22Rv1 (cell line): ENCODE measurements at regions not wholly inside any gene's neighbourhood (a gene's known extent, or its start where the extent isn't known, plus 50 kb on each side); places are given as distances from the start of the nearest gene placed in this dataset.

ENCODE experiments used
- H3K27ac ChIP-seq: fragments of 450-650 bp; 2 replicates; pipeline ENCODE4 v1.5.1; 2017
- ZFX ChIP-seq: fragments of 450-650 bp; IDR thresholded peaks from 2 replicates; pipeline ENCODE4 v1.6.1; 2017; ENCODE audit warnings: antibody characterized with exemption, borderline replicate concordance
- TF ChIP-seq, protein P1 (sequence below): fragments of 450-650 bp; IDR thresholded peaks from 2 replicates; pipeline ENCODE4 v1.5.1; 2017; ENCODE audit warnings: mild to moderate bottlenecking

GRCh38 chr3:153385343-153385742 lies 223.3 kb downstream of the RAP2B start:
- H3K27ac ChIP-seq, result no peak overlapping the region
- no peak for TF ChIP-seq ZFX
- TF ChIP-seq, protein P1, sequence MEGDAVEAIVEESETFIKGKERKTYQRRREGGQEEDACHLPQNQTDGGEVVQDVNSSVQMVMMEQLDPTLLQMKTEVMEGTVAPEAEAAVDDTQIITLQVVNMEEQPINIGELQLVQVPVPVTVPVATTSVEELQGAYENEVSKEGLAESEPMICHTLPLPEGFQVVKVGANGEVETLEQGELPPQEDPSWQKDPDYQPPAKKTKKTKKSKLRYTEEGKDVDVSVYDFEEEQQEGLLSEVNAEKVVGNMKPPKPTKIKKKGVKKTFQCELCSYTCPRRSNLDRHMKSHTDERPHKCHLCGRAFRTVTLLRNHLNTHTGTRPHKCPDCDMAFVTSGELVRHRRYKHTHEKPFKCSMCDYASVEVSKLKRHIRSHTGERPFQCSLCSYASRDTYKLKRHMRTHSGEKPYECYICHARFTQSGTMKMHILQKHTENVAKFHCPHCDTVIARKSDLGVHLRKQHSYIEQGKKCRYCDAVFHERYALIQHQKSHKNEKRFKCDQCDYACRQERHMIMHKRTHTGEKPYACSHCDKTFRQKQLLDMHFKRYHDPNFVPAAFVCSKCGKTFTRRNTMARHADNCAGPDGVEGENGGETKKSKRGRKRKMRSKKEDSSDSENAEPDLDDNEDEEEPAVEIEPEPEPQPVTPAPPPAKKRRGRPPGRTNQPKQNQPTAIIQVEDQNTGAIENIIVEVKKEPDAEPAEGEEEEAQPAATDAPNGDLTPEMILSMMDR, result no peak

GRCh38 chr3:153392363-153392762 lies 230.3 kb downstream of the RAP2B start:
- H3K27ac ChIP-seq, result no peak overlapping the region
- TF ChIP-seq, protein P1, result no peak
- TF ChIP-seq ZFX, result no peak

DNA sequence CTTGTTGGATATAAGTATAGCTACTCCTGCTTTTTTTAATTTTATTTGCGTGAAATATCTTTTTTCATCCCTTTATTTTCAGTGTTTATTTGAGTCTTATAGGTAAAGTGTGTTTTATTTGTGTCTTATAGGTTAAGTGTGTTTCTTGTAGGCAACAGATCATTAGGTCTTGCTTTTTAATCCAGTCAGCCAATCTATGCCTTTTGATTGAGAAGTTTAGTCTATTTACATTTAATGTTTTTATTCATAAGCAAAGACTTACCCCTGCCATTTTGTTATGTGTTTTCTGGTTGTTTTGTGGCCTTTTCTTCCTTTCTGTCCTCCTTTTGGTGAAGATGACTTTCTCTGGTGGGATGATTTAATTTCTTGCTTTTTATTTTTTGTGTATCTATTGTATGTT lies 232.0 kb downstream of the RAP2B start:
- H3K27ac ChIP-seq, result no peak overlapping the region
- TF ChIP-seq, protein P1, result no peak
- TF ChIP-seq ZFX, result no peak

- H3K27ac ChIP-seq, result no peak overlapping the region
- TF ChIP-seq ZFX, result no peak
- TF ChIP-seq, protein P1, result no peak
Measured at GRCh38 chr3:153396581-153396980, 234.6 kb downstream of the RAP2B start.

DNA sequence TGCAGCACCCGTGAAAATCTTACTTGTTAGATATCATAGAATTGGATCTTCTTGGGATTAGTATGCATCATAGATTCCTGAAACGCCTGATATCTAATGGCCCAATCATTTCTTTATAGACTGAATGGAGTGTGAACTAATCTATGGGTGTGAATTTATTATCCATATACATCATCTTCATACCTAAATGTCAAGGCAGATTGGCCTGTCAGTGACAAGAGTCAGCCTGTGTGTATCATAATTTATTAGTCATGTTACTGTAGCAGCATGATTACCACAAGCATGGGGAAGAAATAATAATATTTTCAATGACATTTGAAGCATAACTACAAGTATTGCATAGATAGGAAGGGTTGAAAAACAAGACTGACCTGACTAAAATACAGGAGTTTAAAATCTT lies 235.8 kb downstream of the RAP2B start:
- H3K27ac ChIP-seq, result no peak overlapping the region
- TF ChIP-seq ZFX, result no peak
- TF ChIP-seq, protein P1, result no peak

- TF ChIP-seq ZFX, result no peak
- TF ChIP-seq, protein P1, result no peak
Measured at GRCh38 chr3:153399636-153400035, 237.6 kb downstream of the RAP2B start.

DNA sequence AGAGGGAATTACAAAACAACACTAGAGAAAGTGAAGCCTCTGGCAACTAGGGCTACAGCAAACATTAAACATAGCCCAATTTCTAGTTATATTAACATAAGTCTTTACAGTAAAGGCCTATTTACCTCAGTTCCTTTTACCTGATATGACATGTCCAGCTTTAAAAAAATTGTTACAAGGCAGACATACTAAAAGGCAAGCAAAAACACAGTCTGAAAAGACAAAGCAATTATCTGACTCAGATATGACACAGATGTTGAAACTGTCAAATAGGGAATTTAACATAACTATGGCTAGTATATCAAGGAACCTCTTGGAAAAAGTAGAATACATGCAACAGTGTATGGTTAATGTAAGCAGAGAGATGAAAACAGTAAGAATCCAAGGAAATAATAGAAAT lies 238.6 kb downstream of the RAP2B start:
- no peak overlapping the region for H3K27ac ChIP-seq

More at GRCh38 chr3:153399636-153400035, 237.6 kb downstream of the RAP2B start:
- no peak overlapping the region for H3K27ac ChIP-seq

More for the DNA sequence above, 238.6 kb downstream of the RAP2B start:
- TF ChIP-seq, protein P1, result no peak
- no peak for TF ChIP-seq ZFX
